Testis (tissue), 2 donors: ENCODE measurements at regions not wholly inside any gene's neighbourhood (a gene's known extent, or its start where the extent isn't known, plus 50 kb on each side); places are given as distances from the start of the nearest gene placed in this dataset.

ENCODE experiments used
- DNase-seq: peaks from one replicate; pipeline ENCODE4 v3.0.0-alpha.2; 2019
- H3K27ac ChIP-seq, 2 donors: fragments of 200-600 bp; sonication (generic); one replicate each; pipeline ENCODE4 v1.5.1; 2019
- H3K27me3 ChIP-seq: fragments of 200-600 bp; sonication (generic); one replicate; pipeline ENCODE4 v1.5.1; 2019
- H3K36me3 ChIP-seq: fragments of 200-600 bp; sonication (generic); one replicate; pipeline ENCODE4 v1.5.1; 2017; ENCODE audit warnings: low read depth; ENCODE audit errors: missing control alignments
- H3K4me1 ChIP-seq: fragments of 200-600 bp; sonication (generic); one replicate; pipeline ENCODE4 v1.5.1; 2019
- H3K4me3 ChIP-seq, 2 donors: fragments of 200-600 bp; sonication (generic); one replicate each; pipeline ENCODE4 v1.5.1; 2017 to 2019
- H3K9me3 ChIP-seq: fragments of 200-600 bp; sonication (generic); one replicate; pipeline ENCODE4 v1.5.1; 2017
- CTCF ChIP-seq, 3 experiments: fragments of 450-650 bp in 2 of 3; fragments of 200-600 bp in 1 of 3; sonication (generic) in 1 of 3; IDR thresholded peaks; one replicate each; pipeline ENCODE4 v1.5.1; 2016 to 2019; ENCODE audit warnings: antibody characterized with exemption in 3 of 3, mild to moderate bottlenecking in 2 of 3, moderate library complexity in 1 of 3
- POLR2A ChIP-seq: fragments of 450-650 bp; IDR thresholded peaks from one replicate; pipeline ENCODE4 v1.6.1; 2017; ENCODE audit warnings: antibody characterized with exemption, mild to moderate bottlenecking, moderate library complexity
- WGBS, 2 donors: methylation state at CpG; one replicate each; pipeline ENCODE4 v1.1.5; 2018; 5-methylcytosine and 5-hydroxymethylcytosine counted together
- intact Hi-C: fragments of 100-400 bp; cut with DNase I; formaldehyde crosslinking; loops from one replicate; pipeline ENCODE4 v1.15.1; 2023; ENCODE audit warnings: low total_unique reads

GRCh38 chr13:50711131-50711815 lies 132.2 kb downstream of the DLEU7 start:
- no peaks in the 10 kb centered on the region for H3K9me3 ChIP-seq
- H3K27me3 ChIP-seq: no peaks in the 10 kb centered on the region
- H3K4me1 ChIP-seq: peaks cover 12% of the 10 kb centered on the region
- WGBS, 2 donors: 65 to 80% methylated on average over 6 of the region's 6 CpGs
- H3K4me3 ChIP-seq: no peak overlapping the region
- intact Hi-C loops: no loop called here
- DNase-seq: no peak
- H3K27ac ChIP-seq: peak overlapping the region in 1 of 2 donors; percentile 19
- TF ChIP-seq CTCF (IDR thresholded peaks at IDR 0.05): no peak
- no peak for TF ChIP-seq POLR2A
- H3K36me3 ChIP-seq: no peaks in the 10 kb centered on the region

GRCh38 chr13:50711996-50712395 lies 131.5 kb downstream of the DLEU7 start:
- Histone ChIP-seq H3K27ac (peak overlapping the region in 1 of 2 donors; percentile 19), H3K9me3 (no peaks in the 10 kb centered on the region), H3K36me3 (no peaks in the 10 kb centered on the region), H3K4me3 (no peak overlapping the region), H3K4me1 (peaks cover 12% of the 10 kb centered on the region), H3K27me3 (no peaks in the 10 kb centered on the region)
- intact Hi-C loops: no loop called here
- DNase-seq: peak; percentile 49
- no peak for TF ChIP-seq POLR2A
- 57 to 68% methylated on average over 3 of the region's 3 CpGs for WGBS, 2 donors

GRCh38 chr13:50712456-50712855 lies 131.0 kb downstream of the DLEU7 start:
- TF ChIP-seq POLR2A: no peak
- TF ChIP-seq CTCF (IDR thresholded peaks at IDR 0.05): no peak
- no peaks in the 10 kb centered on the region for H3K9me3 ChIP-seq
- intact Hi-C loops: no loop called here
- peak overlapping the region in 1 of 2 donors; percentile 19 for H3K27ac ChIP-seq
- no peaks in the 10 kb centered on the region for H3K36me3 ChIP-seq
- DNase-seq: no peak
- H3K4me1 ChIP-seq: peaks cover 12% of the 10 kb centered on the region
- no peak overlapping the region for H3K4me3 ChIP-seq
- H3K27me3 ChIP-seq: no peaks in the 10 kb centered on the region
- WGBS, 2 donors: 61 to 65% methylated on average over 3 of the region's 3 CpGs

GRCh38 chr13:50712881-50713280 lies 130.6 kb downstream of the DLEU7 start:
- intact Hi-C loops: no loop called here
- H3K27me3 ChIP-seq: no peaks in the 10 kb centered on the region
- H3K27ac ChIP-seq: no peak overlapping the region
- DNase-seq: no peak
- no peak for TF ChIP-seq POLR2A
- H3K4me3 ChIP-seq: no peak overlapping the region
- WGBS, 2 donors: 77 to 81% methylated on average over 7 of the region's 7 CpGs
- H3K9me3 ChIP-seq: no peaks in the 10 kb centered on the region
- H3K4me1 ChIP-seq: peaks cover 12% of the 10 kb centered on the region
- H3K36me3 ChIP-seq: no peaks in the 10 kb centered on the region

- 70 to 80% methylated on average over 12 of the region's 12 CpGs for WGBS, 2 donors
- Histone ChIP-seq H3K27ac (no peak overlapping the region), H3K36me3 (no peaks in the 10 kb centered on the region), H3K4me3 (no peak overlapping the region), H3K9me3 (no peaks in the 10 kb centered on the region), H3K4me1 (peaks cover 12% of the 10 kb centered on the region), H3K27me3 (no peaks in the 10 kb centered on the region)
- TF ChIP-seq CTCF (IDR thresholded peaks at IDR 0.05) (no peak), POLR2A (no peak)
- DNase-seq: no peak
- intact Hi-C loops: no loop called here
These were observed 129.8 kb downstream of the DLEU7 start for GRCh38 chr13:50713523-50714248.
